Iris pigment epithelial cell (primary cell): ENCODE measurements at regions not wholly inside any gene's neighbourhood (a gene's known extent, or its start where the extent isn't known, plus 50 kb on each side); places are given as distances from the start of the nearest gene placed in this dataset.
A peak's percentile ranks its signal among the peaks of the same experiment; 100 is the strongest.
"Not testable (repeated sequence)": the region's sequence is repeated elsewhere in the genome, so short reads cannot be mapped to it uniquely, and the experiment has no call there.

Source experiments
- DNase-seq: peaks from one replicate; pipeline ENCODE4 v3.0.0-alpha.2; 2011; ENCODE audit warnings: low read depth

GRCh38 chr9:67133124-67133523, 140.8 kb upstream of the SPATA31A3 start:
- DNase-seq = not testable (repeated sequence)

DNA sequence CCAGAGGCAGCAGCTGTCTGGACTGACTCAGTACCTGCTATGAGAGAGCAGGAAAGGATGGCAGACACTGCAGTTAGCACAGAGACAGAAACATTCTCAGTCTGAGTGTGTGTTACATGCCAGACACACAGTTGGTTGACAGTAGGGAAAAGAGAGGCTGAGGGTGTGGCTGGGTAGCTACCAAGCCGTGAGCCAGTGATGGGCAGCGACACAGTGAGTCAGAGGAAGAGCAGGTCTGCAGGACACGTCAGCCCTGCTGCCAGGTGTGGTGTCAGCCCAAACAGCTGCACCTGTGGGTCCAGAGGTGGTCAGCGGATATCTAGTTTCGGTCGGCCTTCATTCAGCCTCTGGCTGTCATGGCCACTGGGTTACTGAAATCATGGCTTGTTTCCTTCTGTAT, 124.4 kb upstream of the SPATA31A3 start:
- DNase-seq = not testable (repeated sequence)

- not testable (repeated sequence) for DNase-seq
These were observed 119.8 kb upstream of the SPATA31A3 start for GRCh38 chr9:67112148-67112547.

- not testable (repeated sequence) for DNase-seq
These were observed 119.4 kb upstream of the SPATA31A3 start for GRCh38 chr9:67111733-67112132.

DNA sequence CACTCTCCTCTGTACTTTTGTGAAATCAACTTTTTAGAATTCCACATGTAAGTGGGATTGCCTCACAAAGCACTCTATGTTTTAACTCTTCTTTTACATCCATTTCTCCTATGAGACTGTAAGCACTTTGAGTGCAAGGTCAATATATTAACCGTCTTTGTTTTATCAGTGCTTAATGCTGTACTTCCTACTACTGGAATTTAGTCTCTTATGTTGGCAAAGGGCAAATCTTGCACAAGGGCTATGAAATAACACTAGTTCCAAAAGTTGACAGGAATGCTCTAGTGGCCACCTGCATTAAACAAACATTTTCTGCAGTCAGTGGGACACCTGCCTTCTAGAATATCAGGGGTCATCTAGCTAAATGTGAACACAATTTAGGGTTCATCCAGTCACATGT, 117.5 kb upstream of the SPATA31A3 start:
- not testable (repeated sequence) for DNase-seq

DNA sequence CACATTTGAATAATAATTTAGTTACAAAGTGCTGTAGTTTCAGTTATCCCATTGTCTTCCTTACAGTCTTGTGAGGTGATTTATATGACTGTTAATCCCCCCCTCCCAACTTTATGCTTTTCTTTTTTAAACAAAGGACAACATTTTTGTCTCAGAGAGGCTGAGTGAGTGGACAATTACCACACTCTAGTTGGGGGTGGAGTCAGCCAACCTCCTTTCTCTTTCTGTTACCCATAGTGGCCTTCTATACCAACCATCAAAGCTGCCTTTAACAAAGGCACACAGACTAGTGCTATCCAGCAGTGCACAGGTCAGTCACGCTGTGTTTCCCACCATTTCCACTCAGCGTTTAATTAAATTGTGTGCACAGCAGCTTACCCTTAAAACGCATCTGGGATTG, 114.3 kb upstream of the SPATA31A3 start:
- not testable (repeated sequence) for DNase-seq

DNA sequence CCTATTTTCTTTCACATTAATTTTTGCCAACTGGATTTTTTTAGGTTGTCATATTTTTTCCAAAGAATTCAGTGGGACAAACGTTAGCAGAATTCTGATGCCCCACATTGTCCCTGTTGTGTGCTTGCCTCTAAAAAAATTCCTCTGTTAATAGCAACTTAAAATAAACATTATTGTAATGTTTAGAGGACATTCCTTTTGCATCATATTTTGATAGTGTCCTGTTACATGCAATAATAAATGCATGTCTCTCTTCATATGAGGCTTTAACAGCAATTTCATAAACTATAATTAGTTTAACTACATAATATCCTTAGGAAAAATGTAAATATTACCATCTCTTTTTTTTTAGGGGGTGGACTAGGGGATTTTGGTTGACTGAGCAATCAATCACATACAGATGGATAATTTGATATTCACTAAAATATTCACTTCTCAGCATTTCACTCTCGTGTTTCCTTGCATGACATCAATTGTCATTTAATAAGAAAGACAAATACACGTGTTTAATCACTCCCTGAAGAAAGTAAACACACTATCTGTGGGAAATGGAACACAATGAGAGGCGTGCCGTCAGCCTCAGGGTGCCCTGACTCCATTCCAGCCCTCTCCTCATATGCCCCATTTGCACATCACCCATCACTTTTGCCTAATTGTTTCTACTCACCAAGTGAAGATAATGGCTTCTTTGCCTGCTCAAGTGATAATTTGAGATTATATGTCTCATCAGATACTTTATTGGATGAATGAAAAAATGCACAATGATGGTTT, 110.3 kb upstream of the SPATA31A3 start:
- not testable (repeated sequence) for DNase-seq

GRCh38 chr9:67091104-67091503, 98.8 kb upstream of the SPATA31A3 start:
- DNase-seq = not testable (repeated sequence)

- DNase-seq = not testable (repeated sequence)
These were observed 94.5 kb upstream of the SPATA31A3 start for GRCh38 chr9:67086862-67087261.

DNA sequence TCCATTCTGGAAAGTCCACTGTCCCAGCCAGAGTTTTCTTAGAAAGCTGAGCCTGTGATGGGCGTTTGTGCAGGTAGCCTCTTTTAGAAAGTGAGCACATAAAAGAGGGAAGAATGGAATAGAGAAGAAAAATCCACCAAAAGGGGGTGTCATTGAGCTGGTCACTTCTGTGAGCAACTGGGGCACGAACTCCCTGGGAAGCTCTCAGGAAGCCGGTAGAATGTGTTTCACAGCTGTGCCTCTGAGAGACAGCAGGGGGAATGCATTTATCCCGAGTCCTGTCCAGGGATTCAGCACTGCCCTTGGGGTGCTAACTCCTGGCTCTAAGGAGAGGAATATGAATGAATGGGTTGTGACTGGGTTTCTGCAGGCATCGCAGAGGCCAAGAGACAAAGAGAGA, 73.8 kb upstream of the SPATA31A3 start:
- DNase-seq = not testable (repeated sequence)

GRCh38 chr9:67058898-67059715, 66.8 kb upstream of the SPATA31A3 start:
- DNase-seq = peak; percentile 23
